ENCODE measurements at regions not wholly inside any gene's neighbourhood (a gene's known extent, or its start where the extent isn't known, plus 50 kb on each side); places are given as distances from the start of the nearest gene placed in this dataset.
"Not testable (repeated sequence)": the region's sequence is repeated elsewhere in the genome, so short reads cannot be mapped to it uniquely, and the experiment has no call there.

GRCh38 chr2:210730672-210731071, 174.3 kb downstream of the CPS1 start:
- no peak for FAIRE-seq

- not testable (repeated sequence) for FAIRE-seq
Measured at GRCh38 chr2:210746826-210747225, 190.4 kb downstream of the CPS1 start.

- no peak for FAIRE-seq
Measured at GRCh38 chr2:210752532-210752931, 196.1 kb downstream of the CPS1 start.

- no peak for FAIRE-seq
Measured at GRCh38 chr2:210753386-210753785, 197.0 kb downstream of the CPS1 start.

- no peak for FAIRE-seq
Measured at GRCh38 chr2:210756855-210757254, 200.5 kb downstream of the CPS1 start.

GRCh38 chr2:210762604-210763588, 206.5 kb downstream of the CPS1 start:
- FAIRE-seq: no peak

- FAIRE-seq: no peak
Measured at GRCh38 chr2:210768329-210768910, 212.0 kb downstream of the CPS1 start.

GRCh38 chr2:210776756-210777155, 220.4 kb downstream of the CPS1 start:
- FAIRE-seq: no peak

- no peak for FAIRE-seq
Measured at GRCh38 chr2:210782222-210782621, 225.8 kb downstream of the CPS1 start.

GRCh38 chr2:210787831-210788230, 231.4 kb downstream of the CPS1 start:
- not testable (repeated sequence) for FAIRE-seq

- FAIRE-seq: no peak
Measured at GRCh38 chr2:210792000-210792399, 235.6 kb downstream of the CPS1 start.

- no peak for FAIRE-seq
Measured at GRCh38 chr2:210795506-210795905, 239.1 kb downstream of the CPS1 start.

- no peak for FAIRE-seq
Measured at GRCh38 chr2:210798180-210798579, 241.8 kb downstream of the CPS1 start.

GRCh38 chr2:210814251-210815025, 258.0 kb downstream of the CPS1 start:
- FAIRE-seq: no peak

GRCh38 chr2:210816769-210817168, 260.4 kb downstream of the CPS1 start:
- FAIRE-seq: no peak

- no peak for FAIRE-seq
Measured at GRCh38 chr2:210818473-210818872, 262.1 kb downstream of the CPS1 start.

GRCh38 chr2:210833403-210833802, 277.0 kb downstream of the CPS1 start:
- no peak for FAIRE-seq

GRCh38 chr2:210839034-210839433, 282.6 kb downstream of the CPS1 start:
- FAIRE-seq: no peak

- FAIRE-seq: no peak
Measured at GRCh38 chr2:210839450-210839849, 283.1 kb downstream of the CPS1 start.

GRCh38 chr2:210842896-210843295, 286.5 kb downstream of the CPS1 start:
- FAIRE-seq: no peak

GRCh38 chr2:210844016-210844415, 287.6 kb downstream of the CPS1 start:
- FAIRE-seq: no peak

GRCh38 chr2:210859314-210859713, 302.9 kb downstream of the CPS1 start:
- FAIRE-seq: no peak

GRCh38 chr2:210860276-210860675, 303.9 kb downstream of the CPS1 start:
- FAIRE-seq: no peak

All from islet of Langerhans (tissue), 1 donor.